Urothelium cell line (cell line): ENCODE measurements at regions not wholly inside any gene's neighbourhood (a gene's known extent, or its start where the extent isn't known, plus 50 kb on each side); places are given as distances from the start of the nearest gene placed in this dataset.
A peak's percentile ranks its signal among the peaks of the same experiment; 100 is the strongest.

Experiments
- DNase-seq: peaks from one replicate; pipeline ENCODE4 v3.0.0; 2011; ENCODE audit warnings: low spot score, mixed read lengths
- FAIRE-seq: peaks from 2 replicates; lab custom pipeline; 2011; peaks lifted over from hg19 to GRCh38; lab: Jason Lieb, UNC

DNA sequence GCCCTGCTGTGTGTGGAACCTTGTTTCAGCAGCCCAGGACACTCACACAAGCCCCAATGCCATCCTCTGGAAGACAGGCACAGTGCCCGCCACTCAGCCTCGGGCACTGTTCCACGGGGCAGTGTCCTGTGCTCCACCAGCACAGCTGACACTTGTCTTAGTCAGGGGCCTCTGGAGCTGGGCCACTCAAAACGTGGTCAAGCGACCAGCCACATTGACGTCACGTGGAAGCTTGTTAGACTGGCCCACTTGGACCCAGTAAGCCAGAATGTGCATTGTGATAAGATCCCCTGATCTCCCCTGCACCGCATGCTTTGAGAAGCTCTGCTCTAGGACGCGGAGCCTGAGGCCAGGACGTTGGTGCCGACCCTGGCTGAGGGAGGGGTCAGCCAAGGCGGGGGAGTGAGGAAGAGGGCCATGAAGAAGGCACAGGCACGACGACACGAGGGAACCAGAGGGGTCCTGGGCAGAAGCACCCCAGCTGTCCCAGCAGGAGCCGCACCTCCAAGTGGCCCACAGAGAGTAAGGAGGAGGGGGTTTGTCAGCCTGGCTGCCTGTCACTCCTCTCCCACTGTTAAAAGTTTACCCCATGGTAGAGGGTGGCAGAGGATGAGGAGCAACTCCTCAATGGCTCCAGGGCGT is 64.6 kb downstream of the LINC01488 start:
- DNase-seq, result no peak
- FAIRE-seq, result no peak

DNA sequence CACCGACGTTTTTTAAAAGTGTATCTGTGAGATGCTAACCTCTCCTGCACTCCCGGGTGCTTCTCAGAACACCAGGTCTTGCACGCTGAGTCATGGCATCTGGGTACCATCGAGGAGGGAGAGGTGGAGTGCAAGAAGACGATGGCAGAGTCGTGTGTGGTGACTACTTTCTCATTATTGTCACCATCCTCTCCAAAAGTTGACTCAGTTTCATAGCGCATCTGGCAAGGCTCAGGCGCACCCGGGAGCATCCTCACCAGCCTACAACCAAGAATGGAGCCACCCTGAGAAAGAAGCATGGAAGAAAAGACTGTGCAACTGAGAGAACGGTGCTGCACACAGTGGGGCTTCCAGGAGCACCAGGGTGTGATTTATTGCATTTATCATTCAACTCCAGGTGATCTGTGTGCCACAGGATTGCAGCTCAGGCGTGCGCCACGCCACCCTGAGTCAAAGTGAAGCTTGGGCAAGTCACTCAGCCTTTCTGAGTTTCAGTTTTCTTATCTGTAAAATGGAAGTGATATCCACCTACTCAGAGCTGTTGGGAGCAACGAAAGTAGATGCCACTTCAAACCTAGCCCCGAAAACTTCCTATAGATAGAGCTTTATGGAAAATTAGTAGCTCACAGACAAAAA is 65.4 kb downstream of the LINC01488 start:
- DNase-seq, result no peak
- FAIRE-seq, result no peak

DNA sequence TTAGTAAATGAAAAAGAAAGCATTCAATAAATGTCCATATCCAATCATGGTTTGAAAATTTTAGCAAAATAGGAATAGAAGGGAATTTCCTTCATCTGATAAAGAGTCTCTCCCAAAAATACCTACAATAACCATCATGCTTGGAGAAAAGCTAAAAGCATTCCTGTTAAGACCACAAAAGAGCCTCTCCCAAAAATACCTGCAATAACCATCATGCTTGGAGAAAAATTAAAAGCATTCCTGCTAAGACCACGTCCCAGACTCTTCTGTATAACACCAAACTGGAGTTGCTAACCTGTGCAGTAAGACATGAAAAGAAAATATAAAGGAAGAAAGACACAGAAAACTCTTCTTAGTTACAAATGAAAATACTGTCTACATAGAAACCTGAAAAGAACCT is 69.4 kb downstream of the LINC01488 start:
- DNase-seq (no peak), FAIRE-seq (no peak)

DNA sequence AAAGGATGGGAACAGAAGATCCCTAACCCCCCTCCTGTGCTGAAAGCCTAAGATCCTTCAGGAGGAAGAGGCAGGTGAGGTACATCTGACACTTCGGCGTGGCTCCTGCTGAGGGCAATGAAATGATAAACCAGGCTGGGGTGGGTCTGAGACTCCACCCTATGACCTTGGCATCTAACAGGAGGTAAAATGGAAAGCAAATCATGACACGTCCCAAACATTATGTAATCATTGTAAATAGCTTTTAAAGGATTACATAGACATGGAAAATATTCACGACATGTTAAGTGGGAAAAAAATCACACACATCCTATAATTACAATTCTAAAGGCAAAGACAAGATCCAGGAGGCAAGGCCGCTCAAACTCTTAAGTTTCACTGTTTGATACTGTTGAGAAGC is 70.5 kb downstream of the LINC01488 start:
- DNase-seq (no peak), FAIRE-seq (no peak)

DNA sequence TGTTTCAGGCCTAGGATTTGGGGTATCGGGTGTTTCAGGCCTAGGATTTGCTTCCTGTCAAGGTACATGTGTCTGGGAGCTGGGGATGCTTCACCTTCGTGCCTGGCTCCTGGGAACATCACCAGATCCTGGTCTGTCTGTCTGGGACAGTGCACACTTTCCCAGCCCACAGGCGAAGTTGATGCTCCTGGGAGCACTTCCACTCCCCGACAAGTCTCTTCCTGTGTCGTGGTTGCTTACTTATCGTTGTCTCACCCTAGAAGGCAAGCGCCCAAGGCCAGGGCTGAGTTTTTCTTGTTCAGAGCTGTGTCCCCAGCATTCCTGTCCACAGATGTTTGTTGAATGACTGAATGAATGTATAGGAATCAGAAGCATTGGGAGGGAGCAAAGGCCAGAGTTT is 71.5 kb downstream of the LINC01488 start:
- FAIRE-seq (no peak), DNase-seq (no peak)

DNA sequence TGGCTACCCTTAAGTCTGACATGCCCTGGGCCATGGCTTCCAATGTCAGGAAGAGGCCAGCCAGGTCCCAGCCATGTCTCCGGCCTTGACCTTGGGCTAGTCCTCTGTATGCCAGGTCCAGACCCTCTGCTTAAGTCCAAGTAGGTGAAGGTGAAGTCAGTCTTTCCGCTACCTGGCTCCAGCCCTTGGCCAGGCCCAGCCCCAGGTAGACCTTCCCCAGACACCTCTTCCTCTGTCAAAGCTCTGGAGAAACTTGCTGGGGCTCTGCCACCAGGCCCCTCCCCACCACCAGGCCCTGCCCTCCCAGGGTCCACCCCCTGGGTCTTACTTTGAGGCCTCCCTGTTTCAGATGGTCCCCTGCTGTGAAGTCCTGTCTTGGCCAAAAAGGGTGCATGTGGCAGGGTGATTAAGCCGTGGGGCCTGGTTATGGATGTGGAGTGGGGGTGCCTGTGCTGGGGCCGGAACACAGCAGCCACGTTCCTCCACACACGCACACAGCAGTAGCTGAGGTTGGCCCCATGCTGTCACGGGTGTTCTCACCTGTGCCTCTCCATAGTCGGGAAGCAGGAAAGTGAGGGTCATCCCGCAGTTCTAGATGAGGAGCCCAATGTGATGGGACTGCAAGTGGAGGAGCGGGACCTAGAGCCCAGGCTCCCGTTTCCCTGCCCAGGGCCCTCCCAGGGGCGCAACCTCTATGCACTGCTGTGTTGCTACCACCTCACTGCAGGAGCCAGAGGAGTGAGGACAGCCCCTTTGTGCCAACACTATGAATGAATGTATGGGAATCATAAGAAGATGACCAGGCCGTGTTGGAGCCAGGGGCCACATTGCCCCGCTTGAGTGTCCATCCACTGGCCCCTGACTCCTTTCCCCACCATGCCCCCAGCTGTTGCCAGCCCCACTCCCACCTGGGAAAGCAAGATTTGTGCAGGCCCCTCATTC is 72.2 kb downstream of the LINC01488 start:
- DNase-seq, result no peak
- no peak for FAIRE-seq

DNA sequence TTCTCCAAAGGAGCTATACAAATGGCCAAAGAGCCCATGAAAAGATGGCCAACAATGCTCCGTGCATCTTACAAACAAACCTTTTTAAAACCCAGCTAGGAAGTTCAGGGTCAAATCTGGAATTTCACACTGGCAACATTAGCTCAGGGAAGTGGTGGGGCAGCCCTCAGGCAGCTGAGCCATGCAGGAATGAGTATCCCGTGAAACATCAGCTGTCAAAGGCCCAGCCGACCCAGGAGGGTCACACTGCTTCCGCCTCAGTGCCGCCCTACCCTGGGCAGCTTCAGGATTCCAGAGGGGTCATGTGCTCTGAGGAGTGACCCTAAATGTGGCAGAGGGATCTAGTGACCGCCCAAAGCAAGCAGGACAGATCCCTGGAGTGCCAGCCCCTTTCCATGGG is 73.4 kb downstream of the LINC01488 start:
- DNase-seq, result no peak
- no peak for FAIRE-seq

DNA sequence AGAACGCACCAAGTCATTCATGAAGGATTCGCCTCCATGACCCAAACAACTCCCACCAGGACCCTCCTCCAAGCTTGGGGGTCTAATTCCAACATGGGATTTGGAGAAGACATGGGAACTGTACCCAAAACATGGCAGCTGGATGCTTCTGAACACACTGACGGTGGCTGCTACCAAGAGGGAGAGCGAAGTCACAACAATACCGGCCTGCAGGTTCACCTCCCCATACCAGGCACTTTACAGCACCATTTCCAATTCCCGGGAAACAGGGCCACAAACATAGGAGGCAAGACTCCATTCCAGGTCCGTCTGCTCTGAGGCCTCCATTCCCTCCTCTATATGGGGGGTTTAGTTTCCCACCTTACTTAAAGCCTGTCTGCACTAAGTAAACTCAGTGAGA is 75.8 kb downstream of the LINC01488 start:
- FAIRE-seq (no peak), DNase-seq (no peak)

DNA sequence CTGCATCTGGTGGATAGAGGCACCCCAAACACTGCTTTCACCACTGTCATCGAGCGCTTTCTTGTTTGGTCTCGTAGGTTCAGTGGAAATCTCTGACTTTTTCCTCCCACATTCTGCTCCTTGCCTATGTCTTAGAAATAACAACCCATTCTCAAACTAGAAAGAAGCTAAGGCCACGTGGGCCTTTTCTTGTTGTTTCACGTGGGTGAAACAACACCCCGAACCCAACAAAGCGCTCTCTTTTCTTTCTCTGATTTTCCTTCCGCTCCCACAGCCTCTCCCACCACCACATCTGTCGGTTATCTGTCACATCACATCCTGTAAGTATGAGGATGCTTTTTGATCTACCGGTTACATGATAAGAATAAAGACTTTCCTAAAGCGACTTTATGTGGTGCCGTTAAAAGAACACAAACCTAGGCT is 77.1 kb downstream of the LINC01488 start:
- no peak for FAIRE-seq
- no peak for DNase-seq

DNA sequence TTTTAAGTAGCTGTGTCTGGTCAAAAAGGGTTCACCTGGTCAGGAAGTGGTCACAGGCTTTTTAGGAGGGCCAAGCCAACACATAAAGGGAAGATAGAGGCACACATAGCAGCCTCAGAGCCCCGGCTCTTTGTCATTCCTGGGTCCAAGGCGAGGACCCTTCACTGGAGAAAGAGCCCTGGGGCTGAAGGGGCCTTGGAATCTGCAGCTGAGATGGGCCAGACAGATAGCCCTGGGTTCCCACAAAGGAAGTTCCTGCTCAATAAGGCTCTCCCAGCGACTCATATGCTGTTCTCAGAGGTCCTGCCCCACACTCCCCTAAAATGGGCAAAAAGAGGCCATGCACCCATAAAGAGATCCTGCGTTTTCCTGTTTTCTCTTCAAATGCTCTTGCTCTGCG is 77.7 kb downstream of the LINC01488 start:
- no peak for FAIRE-seq
- no peak for DNase-seq

DNA sequence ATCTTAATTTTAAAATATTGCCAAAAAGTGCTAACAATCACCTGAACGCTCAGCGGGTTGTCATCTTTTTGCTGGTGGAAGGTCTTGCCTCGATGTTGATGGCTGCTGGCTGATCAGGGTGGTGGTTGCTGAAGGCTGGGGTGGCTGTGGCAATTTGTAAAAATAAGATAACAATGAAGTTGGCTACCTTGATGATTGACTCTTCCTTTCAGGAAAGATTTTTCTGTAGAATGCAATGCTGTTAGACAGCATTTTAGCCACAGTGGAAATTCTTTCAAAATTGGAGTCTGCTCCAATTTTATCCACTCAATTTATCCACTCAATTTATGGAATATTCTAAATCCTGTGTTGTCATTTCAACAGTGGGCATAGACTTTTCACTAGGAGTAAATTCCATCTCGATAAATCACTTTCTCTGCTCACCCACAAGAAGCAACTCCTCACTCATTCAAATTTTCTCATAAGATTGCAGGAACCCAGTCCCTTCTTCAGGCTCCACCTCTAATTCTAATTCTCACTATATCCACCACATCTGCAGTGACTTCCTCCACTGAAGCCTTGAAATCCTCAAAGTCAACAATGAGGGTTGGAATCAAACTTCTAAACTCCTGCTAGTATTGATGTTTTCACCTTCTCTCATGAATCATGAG is 78.8 kb downstream of the LINC01488 start:
- DNase-seq (no peak), FAIRE-seq (no peak)

DNA sequence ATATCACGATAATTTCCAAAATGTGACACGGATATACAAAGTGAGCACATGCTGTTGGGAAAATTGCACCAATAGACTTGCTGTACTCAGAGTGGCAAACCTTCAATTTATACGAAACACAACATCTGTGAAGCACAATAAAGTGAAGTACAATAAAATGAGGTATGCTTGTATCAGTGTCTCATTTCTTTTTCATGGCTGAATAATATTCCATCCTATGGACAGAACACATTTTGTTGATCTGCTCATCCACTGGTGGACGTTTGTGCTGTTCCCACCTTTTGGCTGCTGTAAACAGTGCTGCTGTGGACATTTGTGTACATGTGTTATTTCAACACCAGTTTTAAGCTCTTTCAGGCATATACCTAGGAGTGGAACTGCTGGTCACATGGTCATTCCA is 78.7 kb upstream of the CCND1 start:
- FAIRE-seq (no peak), DNase-seq (no peak)

DNA sequence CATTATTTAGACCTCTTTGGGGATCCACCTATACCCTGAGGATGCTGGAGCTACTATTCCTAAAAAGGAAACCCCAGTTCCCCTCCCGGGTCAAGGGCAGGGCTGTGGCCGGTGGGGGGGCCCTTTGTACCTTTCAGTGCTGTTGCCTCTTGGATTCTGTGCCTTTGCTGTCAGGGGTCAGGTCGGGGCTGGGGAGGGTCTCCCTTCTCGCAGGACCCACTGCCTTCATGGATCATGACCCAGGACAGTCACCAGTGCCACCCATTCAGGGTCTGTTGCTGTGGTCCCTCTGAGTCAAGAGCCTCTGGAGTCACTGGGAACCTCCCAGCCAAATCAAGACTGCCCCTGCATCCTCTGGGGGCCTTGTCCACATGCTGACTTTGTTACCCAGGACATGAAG is 78.1 kb upstream of the CCND1 start:
- DNase-seq (no peak), FAIRE-seq (no peak)

DNA sequence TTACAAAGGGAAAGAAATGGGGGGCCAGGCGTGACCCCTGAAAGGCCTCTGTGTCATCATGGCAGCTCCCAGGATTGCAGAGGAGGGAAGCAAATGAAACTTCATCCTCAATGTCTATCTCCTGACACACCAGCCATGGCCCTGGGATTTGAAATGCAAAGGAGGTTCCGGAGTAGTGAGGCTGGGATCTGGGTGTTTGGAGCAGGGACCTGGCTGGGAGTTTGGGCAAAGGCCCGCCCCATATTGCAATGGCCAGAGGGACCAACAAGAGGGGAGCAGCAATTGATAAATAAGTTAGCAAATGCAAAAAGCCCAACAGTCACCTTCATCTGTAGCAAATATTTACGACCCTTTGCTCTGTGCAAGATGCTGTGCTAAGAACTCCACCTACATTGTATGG is 77.7 kb upstream of the CCND1 start:
- FAIRE-seq (no peak), DNase-seq (no peak)

DNA sequence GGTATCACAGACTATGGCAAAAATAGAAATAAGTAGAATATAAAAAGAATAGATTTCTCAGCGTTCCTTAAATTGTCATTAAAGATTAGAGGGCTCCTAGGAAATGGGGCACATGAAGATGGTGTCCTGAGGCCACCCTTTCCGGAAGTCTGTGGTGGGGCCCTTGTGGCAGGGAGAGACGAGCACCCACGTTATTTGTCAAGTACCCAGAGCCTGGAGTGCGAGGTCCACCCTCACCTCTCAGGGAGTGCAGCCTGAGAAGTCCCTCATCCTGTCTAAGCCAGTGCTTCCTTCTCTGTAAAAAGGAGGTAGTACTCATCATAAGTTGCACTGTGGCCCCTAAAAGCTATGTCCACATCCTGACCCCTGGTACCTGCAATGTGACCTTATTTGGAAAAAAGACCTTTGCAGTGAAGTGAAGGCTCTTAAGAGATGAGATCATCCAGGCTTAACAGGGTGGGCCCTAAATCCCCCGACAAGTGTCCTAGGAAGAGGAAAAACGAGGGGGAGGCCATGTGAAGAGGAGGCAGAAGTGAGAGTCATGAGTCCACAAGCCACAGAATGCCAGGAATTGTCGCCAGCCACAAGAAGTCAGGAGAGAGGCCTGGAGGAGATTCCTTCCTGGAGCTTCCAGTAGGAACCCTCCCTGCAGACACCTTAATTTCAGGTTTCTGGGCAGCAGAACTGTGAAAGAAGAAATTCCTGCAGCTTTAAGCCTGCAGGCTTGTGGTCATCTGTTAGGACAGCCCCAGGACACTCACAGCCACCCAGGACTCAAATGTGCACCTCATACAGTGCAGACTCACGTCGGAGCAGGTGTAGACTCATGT is 76.8 kb upstream of the CCND1 start:
- FAIRE-seq, result no peak
- DNase-seq, result peak; percentile 39

DNA sequence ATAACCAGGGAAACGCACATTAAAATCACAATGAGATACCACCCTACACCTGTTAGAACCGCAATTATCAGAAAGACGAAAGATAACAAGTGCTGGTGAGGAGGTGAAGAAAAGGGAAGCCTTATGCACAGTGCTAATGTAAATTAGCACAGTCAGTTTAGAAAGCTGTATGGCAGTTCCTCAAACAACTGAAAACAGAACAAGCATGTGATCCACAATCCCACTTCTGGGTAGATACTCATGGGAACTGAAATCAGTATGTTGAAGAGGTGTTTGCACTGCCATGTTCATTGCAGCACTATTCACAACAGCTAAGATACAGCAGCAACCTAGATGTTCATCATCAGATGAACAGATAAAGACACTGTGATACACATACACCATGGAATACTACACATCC is 75.0 kb upstream of the CCND1 start:
- DNase-seq (no peak), FAIRE-seq (peak; percentile 30)

DNA sequence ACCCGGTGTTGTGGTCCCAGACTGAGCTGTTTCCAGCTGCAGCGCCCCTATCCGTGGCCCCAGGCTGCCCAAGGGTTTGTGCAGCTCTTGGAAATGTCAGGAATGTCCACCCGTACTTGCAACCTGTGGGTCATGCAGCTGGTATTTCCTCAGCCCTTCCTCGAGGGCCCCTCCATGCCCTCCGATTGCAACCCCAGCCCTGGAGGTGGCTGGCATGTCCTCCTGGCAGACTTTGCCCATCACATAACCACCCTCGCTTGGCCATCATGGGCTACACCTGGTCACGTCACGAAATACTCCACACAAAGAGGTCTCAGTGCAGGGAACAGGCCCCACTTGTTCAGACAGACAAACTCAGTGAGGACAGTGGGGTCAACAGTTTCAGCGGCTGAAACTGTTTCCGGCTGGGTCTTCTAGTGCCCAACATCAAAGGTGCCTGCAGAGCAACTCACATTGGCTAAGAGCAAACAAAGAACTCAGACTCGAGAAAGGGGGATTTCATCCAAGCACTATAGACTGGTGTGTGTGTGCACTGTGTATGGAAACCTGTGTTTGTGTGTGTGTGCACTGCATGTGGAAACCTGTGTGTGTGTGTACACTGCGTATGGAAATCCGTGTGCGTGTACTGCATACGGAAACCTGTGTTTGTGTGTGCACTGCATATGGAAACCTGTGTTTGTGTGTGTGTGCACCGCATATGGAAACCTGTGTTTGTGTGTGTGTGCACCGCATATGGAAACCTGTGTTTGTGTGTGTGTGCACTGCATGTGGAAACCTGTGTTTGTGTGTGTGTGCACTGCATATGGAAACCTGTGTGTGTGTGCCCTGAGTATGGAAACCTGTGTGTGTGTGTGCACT is 72.8 kb upstream of the CCND1 start:
- peak; percentile 86 for FAIRE-seq
- DNase-seq, result peak; percentile 33

DNA sequence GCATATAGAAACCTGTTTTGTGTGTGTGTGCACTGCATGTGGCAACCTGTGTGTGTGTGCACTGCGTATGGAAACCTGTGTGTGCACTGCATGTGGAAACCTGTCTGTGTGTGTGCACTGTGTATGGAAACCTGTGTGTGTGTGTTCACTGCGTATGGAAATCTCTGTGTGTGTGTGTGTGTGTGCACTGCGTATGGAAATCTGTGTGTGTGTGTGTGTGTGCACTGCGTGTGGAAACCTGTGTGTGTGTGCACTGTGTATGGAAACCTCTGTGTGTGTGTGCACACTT is 72.2 kb upstream of the CCND1 start:
- FAIRE-seq, result no peak
- DNase-seq, result no peak

DNA sequence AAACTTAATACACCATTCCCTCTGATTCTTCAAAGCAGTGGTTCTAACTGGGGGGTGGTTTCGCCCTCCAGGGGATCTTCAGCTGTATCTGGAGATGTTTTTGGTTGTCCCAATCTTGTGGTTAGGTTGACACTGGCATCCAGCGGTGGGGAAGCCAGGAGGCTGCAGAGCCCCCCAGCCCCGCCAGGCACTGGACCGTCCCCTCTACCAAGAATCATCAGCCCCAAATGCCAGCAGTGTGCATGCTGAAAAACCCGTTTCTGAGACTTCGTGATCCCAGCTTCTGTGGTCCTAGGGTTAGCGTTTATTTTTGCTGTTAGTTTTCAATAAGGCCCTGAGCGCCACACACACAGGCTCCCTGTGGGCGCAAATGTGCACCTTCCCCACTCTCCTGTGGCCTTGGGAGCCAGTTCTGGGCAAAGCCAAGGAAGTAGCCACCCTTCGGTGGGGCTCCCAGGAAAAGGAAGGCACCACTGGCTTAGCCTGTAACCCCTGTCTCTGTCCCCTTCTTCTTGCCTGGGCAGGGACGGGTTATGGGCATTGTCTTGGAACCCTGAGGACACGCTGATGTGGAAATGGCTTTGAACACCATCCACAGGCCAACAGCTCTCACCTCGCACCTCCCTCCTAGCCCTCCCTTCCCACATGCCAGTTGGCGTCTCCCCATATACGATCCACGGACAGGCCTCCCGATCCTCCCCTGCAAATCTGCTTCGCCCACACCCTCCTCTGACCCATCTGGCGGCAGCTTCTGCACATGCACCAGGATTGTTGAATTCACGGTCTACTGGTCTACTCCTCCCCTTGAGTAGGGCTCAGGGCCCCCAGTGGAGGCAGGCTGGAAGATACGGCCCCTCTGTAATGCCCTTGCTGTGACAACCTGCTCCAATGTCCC is 71.4 kb upstream of the CCND1 start:
- FAIRE-seq, result no peak
- DNase-seq, result no peak
